ENCODE measurements at regions not wholly inside any gene's neighbourhood (a gene's known extent, or its start where the extent isn't known, plus 50 kb on each side); places are given as distances from the start of the nearest gene placed in this dataset.

GRCh38 chr1:204792354-204792692, 78.3 kb upstream of the NFASC start:
- TF ChIP-seq CTCF (optimal IDR thresholded peaks at IDR 0.05 in 1 of 3, IDR thresholded peaks at IDR 0.05 in 1 of 3, conservative IDR thresholded peaks at IDR 0.05 in 1 of 3; ENCODE audit: extremely low read depth in 1 of 3, insufficient read depth in 2 of 3, low read length in 3 of 3) (no peak), EZH2 (IDR thresholded peaks at IDR 0.05; ENCODE audit: low read length) (no peak)

All from keratinocyte (primary cell).